Stimulated activated CD8-positive, alpha-beta memory T cell treated with anti-CD3 and anti-CD28 coated beads, Interleukin-7, amount 100 ng/mL, for 48 hours (primary cell): ENCODE measurements at regions not wholly inside any gene's neighbourhood (a gene's known extent, or its start where the extent isn't known, plus 50 kb on each side); places are given as distances from the start of the nearest gene placed in this dataset.

Experiments used
- DNase-seq, 2 donors: peaks; one replicate each; pipeline ENCODE4 v3.0.0-alpha.2; 2020; ENCODE audit warnings: low read depth in 1 of 2; ENCODE audit errors: extremely low read depth in 1 of 2

DNA sequence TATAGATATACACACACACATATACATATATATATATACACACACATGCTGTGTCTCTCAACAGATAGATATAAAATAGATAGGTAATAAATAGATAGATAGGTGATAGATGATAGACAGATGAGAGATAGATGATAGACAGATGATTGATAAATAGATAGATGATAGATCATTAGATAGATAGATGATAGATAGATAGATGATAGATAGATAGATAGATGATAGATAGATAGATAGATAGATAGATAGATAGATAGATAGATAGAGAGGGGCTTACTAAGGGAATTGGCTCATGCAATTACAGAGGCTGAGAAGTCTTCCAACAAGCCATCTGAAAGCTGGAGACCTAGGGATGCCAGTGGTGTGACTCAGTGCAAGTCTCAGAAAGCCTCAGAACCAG, 394.5 kb downstream of the ICE1 start:
- DNase-seq, result no peak

- no peak for DNase-seq
Observed at GRCh38 chr5:5813441-5813840, 391.0 kb downstream of the ICE1 start.

- no peak for DNase-seq
Observed at GRCh38 chr5:5810461-5810860, 388.0 kb downstream of the ICE1 start.

DNA sequence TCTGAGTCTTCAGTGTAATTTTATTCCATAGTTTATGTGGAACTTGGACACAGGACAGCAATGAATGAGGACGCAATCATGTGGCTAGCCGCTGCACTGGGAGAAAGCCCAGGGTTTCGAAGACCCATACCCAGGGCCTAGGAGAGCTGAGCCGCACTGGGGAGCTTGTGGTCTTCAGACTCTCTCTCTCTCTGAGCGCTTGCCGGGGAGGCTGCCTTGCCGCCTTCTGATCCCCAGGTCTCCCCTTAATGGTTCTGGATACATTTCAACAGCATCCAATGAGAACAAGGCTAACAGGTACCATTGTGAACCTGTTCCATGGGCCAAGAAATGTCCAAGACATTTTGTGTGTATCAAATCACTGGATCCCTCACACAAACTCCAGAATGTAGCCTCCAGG, 383.4 kb downstream of the ICE1 start:
- no peak for DNase-seq

DNA sequence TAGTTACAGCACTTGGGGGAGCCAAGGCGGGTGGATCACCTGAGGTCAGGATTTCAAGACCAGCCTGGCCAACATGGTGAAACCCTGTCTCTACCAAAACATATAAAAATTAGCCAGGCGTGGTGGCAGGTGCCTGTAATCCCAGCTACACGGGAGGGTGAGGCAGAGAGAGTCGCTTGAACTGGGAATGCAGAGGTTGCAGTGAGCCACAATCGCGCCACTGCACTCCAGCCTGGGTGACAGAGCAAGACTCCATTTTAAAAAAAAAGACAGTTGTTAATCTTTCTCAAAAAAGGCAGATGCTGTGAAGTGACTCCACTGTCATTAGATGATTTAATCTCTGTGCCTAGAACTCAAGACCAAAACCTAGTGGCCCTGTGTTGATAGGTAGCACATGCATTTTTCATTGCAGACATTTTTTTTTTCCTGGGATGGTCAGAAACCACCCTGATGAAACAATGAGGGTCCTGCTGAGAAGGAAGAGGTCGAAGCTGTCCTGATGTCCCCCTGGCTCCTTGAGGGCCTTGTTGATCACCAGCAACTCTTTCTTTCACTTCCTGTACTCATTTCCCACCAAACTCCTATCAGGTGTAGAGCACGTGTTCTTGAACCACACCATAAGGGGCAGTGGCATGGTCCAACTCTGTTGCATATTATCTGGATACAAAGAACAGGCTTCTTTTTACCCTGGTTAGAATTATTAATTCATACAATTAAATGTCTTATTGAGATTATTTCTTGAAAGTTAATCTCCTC, 382.2 kb downstream of the ICE1 start:
- DNase-seq, result no peak

DNA sequence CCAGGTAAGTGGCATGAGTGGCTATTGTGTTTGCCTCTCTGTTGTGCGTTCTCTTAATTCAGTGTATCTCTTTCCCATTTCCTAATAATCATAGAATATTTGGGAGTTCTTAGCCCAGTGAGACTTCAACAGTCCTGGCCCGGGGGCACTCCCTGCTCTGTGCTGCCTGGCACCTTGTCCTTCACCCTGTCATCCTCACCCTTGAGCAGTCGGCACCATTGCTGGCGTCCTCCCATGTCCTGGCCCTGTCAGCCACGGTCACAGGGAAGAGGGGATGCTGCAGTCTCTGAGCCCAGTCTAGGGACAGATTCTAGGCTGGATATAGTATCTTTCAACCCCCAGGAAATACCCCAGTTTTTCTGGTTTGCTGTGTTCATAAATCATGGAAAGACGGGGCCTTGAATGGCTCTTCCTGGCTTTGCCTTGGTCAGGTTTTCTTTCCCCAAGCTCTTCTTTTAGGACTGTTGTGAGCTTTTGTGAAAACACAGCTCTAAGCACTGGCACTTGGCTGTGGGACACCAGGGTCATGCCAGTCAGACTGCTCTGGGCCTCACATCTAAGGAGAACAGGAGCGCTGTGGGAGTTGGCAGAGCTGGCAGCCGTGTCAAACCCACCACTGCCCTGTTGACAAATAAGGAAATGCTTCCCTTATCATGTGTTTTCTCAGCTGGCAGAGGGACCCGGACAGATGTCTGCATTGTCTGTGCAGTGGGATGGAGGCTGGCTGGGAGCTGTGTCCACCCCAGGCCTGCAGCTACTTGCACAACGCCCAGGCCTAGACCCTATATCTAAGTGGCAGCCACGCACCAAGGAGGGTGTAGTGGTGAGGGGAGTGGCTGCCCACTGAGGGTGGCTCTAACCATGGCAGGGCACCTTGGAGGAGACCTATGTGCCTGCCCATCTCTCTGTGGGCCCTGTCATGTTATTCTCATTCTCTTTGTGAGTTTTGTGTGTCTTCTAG, 378.6 kb downstream of the ICE1 start:
- no peak for DNase-seq

GRCh38 chr5:5799826-5800225, 377.3 kb downstream of the ICE1 start:
- DNase-seq, result no peak

DNA sequence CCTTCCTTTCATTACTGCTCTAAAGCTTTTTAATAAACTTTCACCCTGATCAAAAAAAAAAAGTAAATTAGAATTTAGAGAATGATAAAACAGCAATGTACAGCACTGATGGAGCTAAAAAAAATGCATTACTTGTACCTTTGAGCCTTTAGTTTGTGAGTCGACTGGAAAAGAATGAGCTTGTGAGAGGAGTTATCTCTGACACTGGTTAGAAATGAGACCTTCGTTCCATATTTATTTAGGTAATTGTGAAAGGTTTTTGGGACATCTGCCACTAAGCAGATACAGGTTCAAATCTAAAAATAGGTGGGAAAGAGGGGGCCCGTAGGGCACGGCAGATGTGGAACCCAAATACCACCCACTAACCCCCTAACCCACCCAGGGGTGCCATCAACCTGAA, 376.8 kb downstream of the ICE1 start:
- DNase-seq, result no peak

DNA sequence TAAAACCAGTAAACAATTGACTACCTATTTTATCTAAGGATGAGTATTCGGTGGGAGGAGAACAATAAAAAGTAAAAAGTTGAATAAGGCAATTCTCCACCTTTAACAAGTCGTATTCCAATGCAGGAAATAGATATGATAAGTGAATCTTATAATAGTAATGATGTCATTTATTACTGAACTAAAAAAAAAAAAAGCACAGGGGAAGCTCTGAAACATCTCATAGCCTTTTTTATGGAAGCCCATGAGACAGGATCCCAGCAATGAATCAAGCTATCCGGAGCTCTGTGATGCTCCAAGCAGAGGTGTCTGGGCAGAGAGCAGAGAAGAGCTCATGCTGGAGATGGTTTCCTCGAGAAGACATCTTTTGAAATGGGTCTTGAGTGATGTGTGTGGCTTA, 376.0 kb downstream of the ICE1 start:
- DNase-seq, result no peak

DNA sequence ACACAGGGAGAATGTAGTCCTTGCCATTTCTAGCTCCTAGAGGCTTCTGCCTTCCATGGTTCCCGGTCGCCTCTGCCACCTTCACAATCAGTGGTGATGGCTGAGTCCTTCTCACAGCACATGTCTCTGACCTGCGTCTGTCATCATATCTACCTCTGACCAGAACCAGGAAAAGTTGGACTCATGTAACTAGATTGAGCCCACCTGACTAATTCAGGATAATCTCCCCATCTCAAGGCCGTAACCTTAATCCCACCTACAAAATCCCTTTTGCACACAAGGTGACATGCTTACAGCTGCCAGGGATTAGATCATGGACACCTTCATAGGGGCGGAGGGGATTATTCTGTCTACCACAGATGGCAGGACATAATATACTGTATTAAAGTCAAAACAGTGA, 375.6 kb downstream of the ICE1 start:
- DNase-seq, result no peak

DNA sequence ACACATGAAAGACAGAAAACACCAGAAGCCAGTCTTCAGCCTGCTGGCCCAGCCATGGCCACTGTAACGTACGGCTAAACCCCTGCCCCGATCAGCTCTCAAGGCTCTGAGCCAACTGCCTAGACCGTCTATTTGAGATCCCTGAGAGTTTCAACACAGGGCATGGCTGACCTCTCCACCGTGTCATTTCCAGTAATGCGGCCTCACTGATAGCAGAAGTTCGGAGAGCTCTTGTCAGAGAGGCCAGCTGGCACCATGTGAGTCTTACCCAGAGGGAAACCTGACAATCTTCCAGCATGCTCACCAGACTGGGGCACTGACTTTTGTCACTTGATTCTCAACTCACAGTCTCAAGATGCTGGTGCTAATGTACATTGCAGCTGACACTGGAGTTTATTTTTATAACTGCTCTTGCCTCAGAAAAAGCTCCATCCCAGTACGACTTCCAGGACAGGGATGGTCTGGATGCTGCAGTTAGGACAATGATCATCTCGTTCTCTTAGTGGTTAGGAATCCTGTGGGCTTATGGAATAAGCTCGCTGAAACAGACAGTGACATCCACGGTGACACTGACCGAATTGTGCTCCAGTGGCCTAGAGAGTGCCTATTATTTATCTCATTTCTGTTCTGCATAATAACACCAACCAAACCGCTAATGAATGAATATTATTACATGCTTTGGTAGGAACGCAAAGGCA, 372.7 kb downstream of the ICE1 start:
- no peak for DNase-seq

GRCh38 chr5:5794118-5794560, 371.7 kb downstream of the ICE1 start:
- no peak for DNase-seq

DNA sequence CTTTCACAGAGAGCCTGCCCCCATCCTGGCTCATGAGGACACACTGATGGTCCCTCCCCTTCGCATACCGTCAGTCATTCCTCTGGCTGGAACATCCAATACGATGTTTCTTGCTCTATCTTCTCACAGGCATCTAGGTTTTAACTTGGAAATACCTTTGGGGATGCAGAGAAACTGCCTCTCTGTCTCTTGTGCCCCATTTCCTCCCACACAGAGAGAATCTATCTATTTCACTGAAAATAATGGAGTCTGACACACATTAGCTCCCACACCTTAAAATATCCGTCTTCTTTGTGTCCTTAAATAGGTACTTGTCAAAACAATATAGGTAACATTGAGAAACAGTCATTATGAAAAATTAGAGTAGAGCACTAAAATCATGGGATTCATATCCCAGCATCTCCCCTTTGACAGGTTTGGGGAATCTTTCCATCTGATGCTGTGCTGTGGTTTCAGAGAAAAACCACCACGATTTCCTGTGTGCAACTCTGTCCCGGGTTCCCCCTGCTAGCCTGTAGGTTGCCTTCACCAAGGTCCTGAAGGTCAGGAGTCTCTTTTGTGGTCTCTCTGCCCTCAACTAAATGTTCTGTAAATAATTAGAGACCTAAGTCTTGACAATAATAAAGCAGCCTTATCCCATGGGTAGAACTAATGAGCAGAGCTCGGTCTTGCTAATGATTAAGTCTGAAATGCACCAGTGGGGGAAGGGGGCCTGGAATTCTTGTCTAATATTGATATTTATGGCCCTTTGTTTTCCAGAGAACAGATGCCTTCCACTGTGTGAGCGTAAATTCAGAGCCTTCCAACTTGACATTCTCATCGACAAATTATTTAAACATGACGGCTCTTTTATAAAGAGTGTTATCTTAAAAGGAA, 371.0 kb downstream of the ICE1 start:
- DNase-seq, result no peak

- DNase-seq, result no peak
Observed at GRCh38 chr5:5792106-5792505, 369.6 kb downstream of the ICE1 start.

DNA sequence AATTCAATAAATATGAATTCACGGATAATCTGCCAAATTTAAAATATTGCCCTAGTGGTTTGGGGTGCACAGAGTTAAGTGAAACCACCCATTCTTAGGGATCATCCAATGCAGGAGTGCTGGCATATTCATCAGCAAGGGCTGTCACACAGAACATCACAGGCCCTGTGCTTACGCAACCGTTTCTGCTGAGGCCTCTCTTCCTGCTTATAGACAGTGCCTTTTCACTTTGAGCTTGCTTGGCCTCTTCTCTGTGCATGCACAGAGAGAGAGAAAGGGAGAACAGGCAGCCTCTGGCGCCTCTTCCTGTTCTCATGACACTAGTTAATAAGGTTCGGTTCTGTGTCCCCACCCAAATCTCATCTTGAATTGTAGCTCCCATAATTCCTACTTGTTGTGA, 366.3 kb downstream of the ICE1 start:
- no peak for DNase-seq

DNA sequence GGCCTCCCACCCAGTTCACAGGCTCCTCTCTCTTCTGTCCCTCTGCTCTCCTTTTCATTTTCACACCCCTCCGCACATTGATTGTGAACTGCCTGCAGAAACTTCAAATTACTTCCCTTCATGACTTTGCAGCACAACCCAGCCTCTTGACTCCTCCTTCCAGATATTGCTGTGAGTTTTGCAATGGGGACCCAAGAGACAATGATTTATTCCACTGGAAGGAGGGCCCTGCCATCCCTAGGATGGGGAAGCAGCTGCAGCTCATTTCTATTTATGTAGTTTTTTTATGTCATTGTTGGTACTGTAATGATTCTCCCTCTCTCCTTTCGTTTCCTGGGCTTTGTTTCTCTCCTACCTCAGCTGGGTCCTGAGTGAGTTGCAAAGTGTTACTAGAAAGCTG, 364.9 kb downstream of the ICE1 start:
- no peak for DNase-seq

- DNase-seq, result no peak
Observed at GRCh38 chr5:5784101-5784500, 361.6 kb downstream of the ICE1 start.

DNA sequence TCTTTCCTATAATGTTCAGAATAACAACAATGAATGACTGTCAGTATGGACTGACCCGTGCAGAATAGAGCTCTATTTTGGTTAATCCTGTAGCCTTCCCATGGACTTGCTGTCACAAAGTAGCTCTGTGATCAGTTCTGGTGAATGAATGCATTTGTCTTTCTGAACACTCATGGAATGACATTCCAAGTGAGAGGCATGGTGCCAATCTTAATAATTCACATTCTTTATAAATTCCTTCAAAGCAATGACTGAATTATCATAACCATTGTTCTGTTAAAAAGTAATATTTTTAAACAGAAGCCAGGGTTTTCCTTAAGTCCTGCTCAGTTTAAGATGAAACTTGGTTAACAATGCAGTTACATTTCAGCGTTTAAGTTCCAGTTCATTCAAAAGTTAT, 360.5 kb downstream of the ICE1 start:
- no peak for DNase-seq

GRCh38 chr5:5782402-5782801, 359.9 kb downstream of the ICE1 start:
- no peak for DNase-seq

DNA sequence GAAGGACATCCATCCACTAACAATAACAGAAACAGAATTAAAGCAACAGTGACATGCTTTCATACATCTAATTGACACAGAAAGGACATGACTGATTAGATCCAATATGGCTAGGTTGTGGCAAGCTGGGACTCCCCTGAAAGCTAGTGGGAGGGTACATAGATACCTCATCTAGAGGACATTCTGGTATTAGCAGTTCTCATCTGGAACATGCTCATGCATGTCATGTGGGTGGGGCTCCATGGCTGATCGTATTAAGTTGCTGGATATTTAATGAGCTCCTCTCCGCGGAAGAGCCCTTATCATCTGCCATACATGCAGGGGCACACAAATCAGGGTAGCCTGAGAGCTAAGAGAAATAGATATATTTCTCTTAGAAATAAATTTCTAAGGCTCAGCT, 358.9 kb downstream of the ICE1 start:
- no peak for DNase-seq

- no peak for DNase-seq
Observed at GRCh38 chr5:5780253-5780652, 357.8 kb downstream of the ICE1 start.
